ENCODE measurements at regions not wholly inside any gene's neighbourhood (a gene's known extent, or its start where the extent isn't known, plus 50 kb on each side); places are given as distances from the start of the nearest gene placed in this dataset.

DNA sequence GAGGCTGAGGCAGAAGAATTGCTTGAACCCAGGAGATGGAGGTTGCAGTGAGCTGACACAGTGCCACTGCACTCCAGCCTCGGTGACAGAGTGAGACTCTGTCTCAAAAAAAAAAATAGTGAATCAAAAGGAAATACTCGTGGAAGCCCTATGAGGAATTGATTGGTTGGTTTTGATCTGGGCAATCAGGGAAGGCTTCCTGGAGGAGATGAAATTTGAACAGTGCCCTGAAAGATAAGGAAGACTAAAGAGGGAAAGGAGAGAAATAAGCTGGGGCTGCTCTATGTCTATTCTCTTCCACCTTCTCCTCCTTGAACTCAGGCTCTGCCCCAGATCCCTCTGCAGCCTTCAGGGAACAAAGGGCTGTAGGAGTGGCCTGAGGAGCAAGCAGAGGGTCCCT lies 54.1 kb downstream of the IRF2BPL start:
- TF ChIP-seq FOXA1 (IDR thresholded peaks at IDR 0.05) = no peak
- no peak for TF ChIP-seq SP1 (IDR thresholded peaks at IDR 0.05)
